OCI-LY7 (cell line): ENCODE measurements at regions not wholly inside any gene's neighbourhood (a gene's known extent, or its start where the extent isn't known, plus 50 kb on each side); places are given as distances from the start of the nearest gene placed in this dataset.

ENCODE experiments used
- BruUV-seq: library from RNA; stranded (reverse); fragments of 400-500 nt; replicated peaks from 2 replicates; lab custom pipeline; 2021; lab: Mats Ljungman, UMichigan
- CTCF ChIA-PET: fragments of 300-600 bp; sonication (Branson Sonifier 250); formaldehyde crosslinking; loops from one replicate; lab custom pipeline; 2022; ENCODE audit warnings: antibody characterized with exemption; ENCODE audit not compliant: unreplicated experiment; lab: Charles Lee
- POLR2A ChIA-PET: fragments of 300-600 bp; sonication (Branson Sonifier 250); formaldehyde crosslinking; loops from one replicate; lab custom pipeline; 2022; ENCODE audit warnings: antibody characterized with exemption; lab: Charles Lee
- DNase-seq: peaks from one replicate; pipeline ENCODE4 v3.0.0-alpha.2; 2015; ENCODE audit warnings: low spot score
- H2AFZ ChIP-seq: fragments of 200-600 bp; sonication (generic), shearing (Covaris generic); 2 replicates; pipeline ENCODE4 v1.6.1; 2014; ENCODE audit warnings: mild to moderate bottlenecking, antibody characterized with exemption, low read length, moderate library complexity
- H3K27ac ChIP-seq: fragments of 200-600 bp; sonication (generic); 2 replicates; pipeline ENCODE4 v1.5.1; 2014; ENCODE audit warnings: mixed run types, low read depth, mild to moderate bottlenecking, moderate library complexity, low read length, inconsistent platforms; ENCODE audit not compliant: poor library complexity, severe bottlenecking
- H3K36me3 ChIP-seq: fragments of 200-600 bp; sonication (generic); 2 replicates; pipeline ENCODE4 v1.6.1; 2014; ENCODE audit warnings: mild to moderate bottlenecking, antibody characterized with exemption, low read length, moderate library complexity, mixed read lengths; ENCODE audit not compliant: insufficient read depth
- H3K4me1 ChIP-seq: fragments of 200-600 bp; sonication (generic); 2 replicates; pipeline ENCODE4 v1.5.1; 2014; ENCODE audit warnings: mild to moderate bottlenecking, low read length; ENCODE audit not compliant: insufficient read depth, poor library complexity, severe bottlenecking
- H3K4me2 ChIP-seq: fragments of 200-600 bp; sonication (generic); 2 replicates; pipeline ENCODE4 v1.6.1; 2014; ENCODE audit warnings: mild to moderate bottlenecking, low read length
- H3K4me3 ChIP-seq: fragments of 200-600 bp; sonication (generic); 2 replicates; pipeline ENCODE4 v1.5.1; 2014; ENCODE audit warnings: mild to moderate bottlenecking, low read depth, low read length; ENCODE audit not compliant: poor library complexity, severe bottlenecking
- H3K79me2 ChIP-seq: fragments of 200-600 bp; sonication (generic); 2 replicates; pipeline ENCODE4 v1.6.1; 2016; ENCODE audit warnings: low read depth, mild to moderate bottlenecking, low read length, moderate library complexity, mixed read lengths; ENCODE audit not compliant: insufficient read depth
- H3K9me2 ChIP-seq: fragments of 200-600 bp; sonication (generic); 2 replicates; pipeline ENCODE4 v1.6.1; 2016; ENCODE audit warnings: mild to moderate bottlenecking, low read length, mixed read lengths; ENCODE audit not compliant: insufficient read depth
- H3K9me3 ChIP-seq: fragments of 200-600 bp; sonication (generic); 2 replicates; pipeline ENCODE4 v1.6.1; 2014; ENCODE audit warnings: mild to moderate bottlenecking, mixed run types, low read length, mixed read lengths
- H4K20me1 ChIP-seq: fragments of 200-600 bp; sonication (generic); 2 replicates; pipeline ENCODE4 v1.6.1; 2014; ENCODE audit warnings: mild to moderate bottlenecking, antibody characterized with exemption, low read length, moderate library complexity, mixed read lengths; ENCODE audit not compliant: insufficient read depth
- CTCF ChIP-seq: fragments of 200-600 bp; sonication (generic); conservative IDR thresholded peaks from 2 replicates; pipeline ENCODE4 v1.5.1; 2014; ENCODE audit warnings: mild to moderate bottlenecking, antibody characterized with exemption, low read length, moderate library complexity, mixed read lengths
- EZH2phosphoT487 ChIP-seq: fragments of 200-600 bp; sonication (generic); IDR thresholded peaks from 2 replicates; pipeline ENCODE4 v1.6.1; 2018; ENCODE audit warnings: low read depth, borderline replicate concordance, mild to moderate bottlenecking, mixed run types, antibody characterized with exemption, low read length, moderate library complexity, mixed read lengths
- intact Hi-C: fragments of 100-400 bp; cut with micrococcal nuclease; formaldehyde crosslinking; loops from one replicate; pipeline ENCODE4 v1.10.0; 2022; ENCODE audit not compliant: unreplicated experiment

- Histone ChIP-seq H3K27ac (no peak overlapping the region), H3K4me3 (no peak overlapping the region), H4K20me1 (no peaks in the 10 kb centered on the region), H3K4me2 (no peak overlapping the region), H3K9me3 (no peaks in the 10 kb centered on the region; the same call in 1 of the 2 replicates), H3K79me2 (no peaks in the 10 kb centered on the region), H3K36me3 (no peaks in the 10 kb centered on the region), H3K9me2 (no peaks in the 10 kb centered on the region), H3K4me1 (no peaks in the 10 kb centered on the region), H2AFZ (no peak overlapping the region)
- CTCF ChIA-PET: no interaction called here
- DNase-seq: no peak
- no TSS peak for BruUV-seq
- intact Hi-C loops: no loop called here
- TF ChIP-seq EZH2phosphoT487: no peak
- no peak for TF ChIP-seq CTCF
- POLR2A ChIA-PET: no interaction called here
Observed at GRCh38 chr7:54409917-54410316, 132.3 kb upstream of the VSTM2A start.

GRCh38 chr7:54416678-54417077, 125.5 kb upstream of the VSTM2A start:
- TF ChIP-seq CTCF (no peak), EZH2phosphoT487 (no peak)
- DNase-seq: no peak
- Histone ChIP-seq H3K27ac (no peak overlapping the region), H3K4me3 (no peak overlapping the region), H3K36me3 (no peaks in the 10 kb centered on the region), H4K20me1 (no peaks in the 10 kb centered on the region), H2AFZ (no peak overlapping the region), H3K4me1 (no peaks in the 10 kb centered on the region), H3K9me2 (no peaks in the 10 kb centered on the region), H3K79me2 (no peaks in the 10 kb centered on the region), H3K4me2 (no peak overlapping the region), H3K9me3 (no peaks in the 10 kb centered on the region)
- ChIA-PET CTCF (no interaction called here), POLR2A (no interaction called here)
- BruUV-seq: no TSS peak
- intact Hi-C loops: no loop called here

- no peaks in the 10 kb centered on the region for H4K20me1 ChIP-seq
- intact Hi-C loops: no loop called here
- no peak overlapping the region for H3K4me3 ChIP-seq
- no peak overlapping the region for H3K4me2 ChIP-seq
- ChIA-PET CTCF (no interaction called here), POLR2A (no interaction called here)
- no peaks in the 10 kb centered on the region for H3K9me3 ChIP-seq
- no TSS peak for BruUV-seq
- DNase-seq: no peak
- H3K9me2 ChIP-seq: no peaks in the 10 kb centered on the region
- H3K36me3 ChIP-seq: no peaks in the 10 kb centered on the region
- no peak for TF ChIP-seq CTCF
- TF ChIP-seq EZH2phosphoT487: no peak
- H3K79me2 ChIP-seq: no peaks in the 10 kb centered on the region
- no peaks in the 10 kb centered on the region for H3K4me1 ChIP-seq
- no peak overlapping the region for H2AFZ ChIP-seq
- H3K27ac ChIP-seq: no peak overlapping the region
Observed at GRCh38 chr7:54419209-54419608, 123.0 kb upstream of the VSTM2A start.
